Activated naive CD4-positive, alpha-beta T cell (primary cell): ENCODE measurements at regions not wholly inside any gene's neighbourhood (a gene's known extent, or its start where the extent isn't known, plus 50 kb on each side); places are given as distances from the start of the nearest gene placed in this dataset.

ENCODE experiments used
- DNase-seq, 4 experiments: peaks; one replicate each; lab custom pipeline; 2025; lab: John Stamatoyannopoulos, UW

GRCh38 chr6:155993240-155993639 lies 537.6 kb upstream of the NOX3 start:
- DNase-seq, result no peak

GRCh38 chr6:155985660-155986138 lies 530.1 kb upstream of the NOX3 start:
- no peak for DNase-seq

GRCh38 chr6:155980768-155981079 lies 525.1 kb upstream of the NOX3 start:
- DNase-seq, result no peak

- DNase-seq, result no peak
Observed at GRCh38 chr6:155980014-155980767, 524.6 kb upstream of the NOX3 start.

- no peak for DNase-seq
Observed at GRCh38 chr6:155975506-155975905, 519.9 kb upstream of the NOX3 start.

GRCh38 chr6:155974811-155975323 lies 519.2 kb upstream of the NOX3 start:
- DNase-seq, result no peak

GRCh38 chr6:155974359-155974758 lies 518.7 kb upstream of the NOX3 start:
- no peak for DNase-seq

GRCh38 chr6:155970876-155971708 lies 515.5 kb upstream of the NOX3 start:
- no peak for DNase-seq

- no peak for DNase-seq
Observed at GRCh38 chr6:155970472-155970871, 514.8 kb upstream of the NOX3 start.

- DNase-seq, result no peak
Observed at GRCh38 chr6:155968921-155969320, 513.3 kb upstream of the NOX3 start.

GRCh38 chr6:155967322-155967721 lies 511.7 kb upstream of the NOX3 start:
- no peak for DNase-seq

GRCh38 chr6:155964544-155964943 lies 508.9 kb upstream of the NOX3 start:
- no peak for DNase-seq

GRCh38 chr6:155962276-155962675 lies 506.6 kb upstream of the NOX3 start:
- DNase-seq, result no peak

- no peak for DNase-seq
Observed at GRCh38 chr6:155959898-155960495, 504.4 kb upstream of the NOX3 start.

GRCh38 chr6:155958550-155958949 lies 502.9 kb upstream of the NOX3 start:
- no peak for DNase-seq

- DNase-seq, result no peak
Observed at GRCh38 chr6:155955038-155955437, 499.4 kb upstream of the NOX3 start.

- no peak for DNase-seq
Observed at GRCh38 chr6:155954149-155954548, 498.5 kb upstream of the NOX3 start.

- DNase-seq, result no peak
Observed at GRCh38 chr6:155949256-155949655, 493.6 kb upstream of the NOX3 start.

GRCh38 chr6:155946860-155947259 lies 491.2 kb upstream of the NOX3 start:
- no peak for DNase-seq

GRCh38 chr6:155943635-155944034 lies 488.0 kb upstream of the NOX3 start:
- no peak for DNase-seq

GRCh38 chr6:155939253-155939652 lies 483.6 kb upstream of the NOX3 start:
- DNase-seq, result no peak

- no peak for DNase-seq
Observed at GRCh38 chr6:155936551-155936950, 480.9 kb upstream of the NOX3 start.

GRCh38 chr6:155936127-155936526 lies 480.5 kb upstream of the NOX3 start:
- DNase-seq, result no peak
